IMR-90 (cell line): ENCODE measurements at regions not wholly inside any gene's neighbourhood (a gene's known extent, or its start where the extent isn't known, plus 50 kb on each side); places are given as distances from the start of the nearest gene placed in this dataset.

Experiments
- ATAC-seq: fragments of 200-7000 bp; cut with Tn5 transposase; 2 replicates; pipeline ENCODE4 v1.9.1; 2020; ENCODE audit warnings: low read depth, mild to moderate bottlenecking, moderate library complexity
- BruUV-seq: library from RNA; stranded (reverse); fragments of 400-500 nt; replicated peaks from 2 replicates; lab custom pipeline; 2021; lab: Mats Ljungman, UMichigan
- CTCF ChIA-PET: fragments of 300-600 bp; formaldehyde crosslinking; extraction: SDS; loops from one replicate; lab custom pipeline; 2021; ENCODE audit warnings: antibody characterized with exemption; lab: Yijun Ruan, JAX
- POLR2A ChIA-PET: fragments of 300-600 bp; sonication (Branson Sonifier 250); formaldehyde crosslinking; loops from one replicate; lab custom pipeline; 2022; ENCODE audit warnings: antibody characterized with exemption; ENCODE audit not compliant: unreplicated experiment; lab: Charles Lee
- DNase-seq: peaks from one replicate; pipeline ENCODE4 v3.0.0; 2013
- H2AFZ ChIP-seq: replicated peaks from 2 replicates; pipeline ENCODE3; 2013; ENCODE audit warnings: low read length, mild to moderate bottlenecking; ENCODE audit not compliant: poor library complexity
- H2AK5ac ChIP-seq: 2 replicates; pipeline ENCODE4 v1.6.1; 2013; ENCODE audit warnings: low read depth, low read length, inconsistent platforms
- H2AK9ac ChIP-seq: replicated peaks from 2 replicates; pipeline ENCODE3; 2013; ENCODE audit warnings: mild to moderate bottlenecking, low read depth, low read length, moderate library complexity; ENCODE audit not compliant: poor library complexity
- H2BK120ac ChIP-seq: 2 replicates; pipeline ENCODE4 v1.6.1; 2013; ENCODE audit warnings: low read depth, low read length, inconsistent platforms
- H2BK15ac ChIP-seq: 3 replicates; pipeline ENCODE4 v1.6.1; 2013; ENCODE audit warnings: low read depth, low read length, inconsistent platforms
- H2BK20ac ChIP-seq: 2 replicates; pipeline ENCODE4 v1.6.1; 2013; ENCODE audit warnings: low read depth, mild to moderate bottlenecking, inconsistent platforms, low read length, moderate library complexity
- H2BK5ac ChIP-seq: 2 replicates; pipeline ENCODE4 v1.6.1; 2013; ENCODE audit warnings: mild to moderate bottlenecking, low read depth, low read length, inconsistent platforms; ENCODE audit not compliant: poor library complexity, severe bottlenecking
- H3K14ac ChIP-seq: replicated peaks from 2 replicates; pipeline ENCODE4 v1.6.1; 2013; ENCODE audit warnings: low read depth, low read length, inconsistent platforms
- H3K18ac ChIP-seq: 2 replicates; pipeline ENCODE4 v1.6.1; 2013; ENCODE audit warnings: low read depth, low read length, control low read depth
- H3K23ac ChIP-seq: 2 replicates; pipeline ENCODE4 v1.6.1; 2013; ENCODE audit warnings: low read depth, low read length, inconsistent platforms
- H3K27ac ChIP-seq: 2 replicates; pipeline ENCODE4 v1.5.1; 2013; ENCODE audit warnings: mild to moderate bottlenecking, control low read depth, low read length; ENCODE audit not compliant: insufficient read depth
- H3K27me3 ChIP-seq: 2 replicates; pipeline ENCODE4 v1.6.1; 2013; ENCODE audit warnings: low read length; ENCODE audit not compliant: control insufficient read depth, insufficient read depth
- H3K36me3 ChIP-seq: 2 replicates; pipeline ENCODE4 v1.6.1; 2013; ENCODE audit warnings: low read length, mixed read lengths; ENCODE audit not compliant: control insufficient read depth, insufficient read depth
- H3K4ac ChIP-seq: 2 replicates; pipeline ENCODE4 v1.6.1; 2013; ENCODE audit warnings: low read depth, low read length, inconsistent platforms
- H3K4me1 ChIP-seq: 2 replicates; pipeline ENCODE4 v1.6.1; 2013; ENCODE audit warnings: low read length, mixed read lengths; ENCODE audit not compliant: control insufficient read depth, insufficient read depth
- H3K4me2 ChIP-seq: 2 replicates; pipeline ENCODE4 v1.6.1; 2013; ENCODE audit warnings: low read depth, mild to moderate bottlenecking, control low read depth, low read length, moderate library complexity
- H3K4me3 ChIP-seq: 2 replicates; pipeline ENCODE4 v1.5.1; 2013; ENCODE audit warnings: low read depth, mild to moderate bottlenecking, control low read depth, low read length, moderate library complexity; ENCODE audit not compliant: insufficient read depth
- H3K56ac ChIP-seq: 2 replicates; pipeline ENCODE4 v1.6.1; 2013; ENCODE audit warnings: low read length, inconsistent platforms; ENCODE audit not compliant: insufficient read depth; ENCODE audit errors: extremely low read depth
- H3K79me1 ChIP-seq, 2 experiments: 2 replicates each; pipeline ENCODE4 v1.6.1; 2013; ENCODE audit warnings: low read length in 2 of 2, inconsistent platforms in 1 of 2, low read depth in 1 of 2
- H3K9ac ChIP-seq: 2 replicates; pipeline ENCODE4 v1.6.1; 2013; ENCODE audit warnings: low read depth, low read length, control low read depth
- H3K9me1 ChIP-seq: 2 replicates; pipeline ENCODE4 v1.6.1; 2013; ENCODE audit warnings: low read length, inconsistent platforms; ENCODE audit not compliant: insufficient read depth
- H3K9me3 ChIP-seq: 2 replicates; pipeline ENCODE4 v1.6.1; 2013; ENCODE audit warnings: low read length; ENCODE audit not compliant: control insufficient read depth, insufficient read depth
- H4K20me1 ChIP-seq: 2 replicates; pipeline ENCODE4 v1.6.1; 2013; ENCODE audit warnings: low read length, inconsistent platforms; ENCODE audit not compliant: insufficient read depth
- H4K5ac ChIP-seq: 2 replicates; pipeline ENCODE4 v1.6.1; 2013; ENCODE audit warnings: mild to moderate bottlenecking, low read depth, low read length, control low read depth
- H4K8ac ChIP-seq, 2 experiments: 2 replicates each; pipeline ENCODE4 v1.6.1; 2013; ENCODE audit warnings: low read depth in 2 of 2, low read length in 2 of 2, control low read depth in 1 of 2, inconsistent platforms in 1 of 2
- H4K91ac ChIP-seq: 2 replicates; pipeline ENCODE4 v1.6.1; 2013; ENCODE audit warnings: low read depth, low read length, inconsistent platforms; ENCODE audit not compliant: insufficient read depth
- CHD1 ChIP-seq: IDR thresholded peaks from 2 replicates; pipeline ENCODE4 v1.6.1; 2012; ENCODE audit warnings: low read depth, low read length, improper control_type of control experiment
- FOS ChIP-seq: fragments of 150-350 bp; IDR thresholded peaks from 2 replicates; pipeline ENCODE4 v1.6.1; 2016; ENCODE audit warnings: low read depth, low read length
- SMC3 ChIP-seq: fragments of 150-350 bp; IDR thresholded peaks from 2 replicates; pipeline ENCODE4 v1.6.1; 2016; ENCODE audit warnings: low read depth, mild to moderate bottlenecking, antibody characterized with exemption, low read length, moderate library complexity
- USF2 ChIP-seq: fragments of 150-350 bp; IDR thresholded peaks from 2 replicates; pipeline ENCODE4 v1.6.1; 2017; ENCODE audit warnings: mild to moderate bottlenecking, antibody characterized with exemption, low read length, low read depth
- WGBS, 2 experiments: methylation state at CpG; one replicate each; pipeline versions ENCODE4 v1.1.5 to v1.1.7; 2013; ENCODE audit warnings: missing lambda C conversion rate in 2 of 2; ENCODE audit not compliant: insufficient read length in 1 of 2; ENCODE audit errors: extremely low coverage in 2 of 2; 5-methylcytosine and 5-hydroxymethylcytosine counted together
- dilution Hi-C: fragments of 300-500 bp; cut with HindIII; formaldehyde crosslinking; loops from one replicate; pipeline ENCODE4 v1.14.3; 2018; ENCODE audit warnings: low sequenced_read_pairs; ENCODE audit not compliant: unreplicated experiment
- in situ Hi-C: fragments of 300-500 bp; cut with MboI; formaldehyde crosslinking; loops from 3 replicates; pipeline ENCODE4 v1.14.3; 2019; ENCODE audit warnings: low sequenced_read_pairs, inconsistent platforms, mixed read lengths
- intact Hi-C: fragments of 100-400 bp; cut with micrococcal nuclease; formaldehyde crosslinking; loops from 2 replicates; pipeline ENCODE4 v1.10.0; 2022

- H3K9ac ChIP-seq = no peak overlapping the region
- no peak overlapping the region for H4K8ac ChIP-seq
- POLR2A ChIA-PET = no interaction called here
- no peak overlapping the region for H2BK15ac ChIP-seq
- H3K23ac ChIP-seq = no peak overlapping the region
- no peak overlapping the region for H2AK9ac ChIP-seq
- H4K91ac ChIP-seq = no peak overlapping the region
- no peak overlapping the region for H4K5ac ChIP-seq
- 45% methylated on average over 5 of the region's 7 CpGs; no CpG with 5 or more reads in 1 of the 2 experiments for WGBS, 2 experiments
- no TSS peak for BruUV-seq
- H3K4me2 ChIP-seq = no peak overlapping the region
- no peak overlapping the region for H3K18ac ChIP-seq
- no peak overlapping the region for H2AFZ ChIP-seq
- no peaks in the 10 kb centered on the region for H3K79me1 ChIP-seq
- no peak overlapping the region for H3K27ac ChIP-seq
- H3K56ac ChIP-seq = no peak overlapping the region
- H3K14ac ChIP-seq = no peak overlapping the region
- H2BK20ac ChIP-seq = no peak overlapping the region
- dilution Hi-C loops (no loop called here), intact Hi-C loops (no loop called here), in situ Hi-C loops (no loop called here)
- H4K20me1 ChIP-seq = no peaks in the 10 kb centered on the region
- H3K9me3 ChIP-seq = 0 out of 2 replicates have a peak, but pooled peaks cover 2% of the 10 kb centered on the region
- DNase-seq = no peak
- no peak overlapping the region for H3K4ac ChIP-seq
- H2BK120ac ChIP-seq = no peak overlapping the region
- no peaks in the 10 kb centered on the region for H3K36me3 ChIP-seq
- H3K27me3 ChIP-seq = peaks cover 2% of the 10 kb centered on the region; the same call in 1 of the 2 replicates
- no peak for ATAC-seq
- H3K4me3 ChIP-seq = no peak overlapping the region
- no peak overlapping the region for H2BK5ac ChIP-seq
- no peaks in the 10 kb centered on the region for H3K4me1 ChIP-seq
- H3K9me1 ChIP-seq = no peaks in the 10 kb centered on the region
- no peak overlapping the region for H2AK5ac ChIP-seq
- CTCF ChIA-PET = no interaction called here
- no peak for TF ChIP-seq USF2
- TF ChIP-seq SMC3 = no peak
- TF ChIP-seq CHD1 = no peak
- no peak for TF ChIP-seq FOS
These were observed 335.0 kb downstream of the SFMBT2 start for GRCh38 chr10:7075851-7076250.
